CD4-positive, alpha-beta T cell treated with Interleukin-15 for 1 hour (primary cell): ENCODE measurements at regions not wholly inside any gene's neighbourhood (a gene's known extent, or its start where the extent isn't known, plus 50 kb on each side); places are given as distances from the start of the nearest gene placed in this dataset.
"Not testable (repeated sequence)": the region's sequence is repeated elsewhere in the genome, so short reads cannot be mapped to it uniquely, and the experiment has no call there.

Source experiments
- DNase-seq: peaks from one replicate; pipeline ENCODE4 v3.0.0-alpha.2; 2020

DNA sequence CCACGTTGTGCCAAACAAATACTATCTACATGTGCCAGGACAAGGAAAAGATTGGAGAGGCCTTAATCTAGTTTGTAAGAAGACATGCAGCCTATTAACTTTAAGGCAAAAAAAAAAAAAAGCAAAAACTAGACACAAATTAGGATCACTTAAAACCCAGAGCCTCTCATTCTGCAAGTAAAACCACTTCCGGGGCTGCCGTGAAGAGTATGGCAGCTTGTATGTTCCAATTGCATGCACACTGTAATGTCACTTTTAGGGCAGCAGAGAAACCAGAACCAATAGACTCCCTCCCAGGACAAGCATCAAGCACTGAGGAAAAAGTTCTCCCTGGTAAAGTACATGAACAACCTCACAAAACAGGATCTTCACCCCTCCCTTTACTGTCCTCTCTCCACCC is 70.6 kb downstream of the RSL24D1 start:
- DNase-seq = no peak

GRCh38 chr15:55124616-55125015 is 72.1 kb downstream of the RSL24D1 start:
- DNase-seq = no peak

DNA sequence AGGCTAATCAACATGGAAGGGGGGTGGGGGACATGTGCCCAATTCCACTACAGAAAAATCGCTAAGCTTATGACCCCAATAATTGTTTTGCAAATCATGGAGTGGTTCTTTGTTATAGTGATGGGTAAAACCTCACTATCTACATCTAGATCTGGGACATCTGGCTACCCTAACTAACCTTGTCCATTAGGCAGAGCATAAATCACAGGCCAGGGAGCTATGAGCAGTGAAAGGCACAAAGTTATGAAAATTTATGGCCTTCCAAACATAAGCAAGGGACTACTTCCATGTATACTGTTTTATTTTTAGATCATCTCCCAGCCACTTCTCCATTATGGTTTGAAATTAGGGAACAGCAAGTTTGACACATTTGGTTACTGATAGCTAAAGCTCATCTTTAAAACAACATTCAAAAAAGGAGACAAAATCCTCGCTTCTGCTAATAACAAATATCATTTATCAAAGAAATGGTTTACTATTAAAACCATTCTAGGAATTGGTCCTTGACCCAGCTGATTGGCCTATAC is 78.3 kb downstream of the RSL24D1 start:
- no peak for DNase-seq

DNA sequence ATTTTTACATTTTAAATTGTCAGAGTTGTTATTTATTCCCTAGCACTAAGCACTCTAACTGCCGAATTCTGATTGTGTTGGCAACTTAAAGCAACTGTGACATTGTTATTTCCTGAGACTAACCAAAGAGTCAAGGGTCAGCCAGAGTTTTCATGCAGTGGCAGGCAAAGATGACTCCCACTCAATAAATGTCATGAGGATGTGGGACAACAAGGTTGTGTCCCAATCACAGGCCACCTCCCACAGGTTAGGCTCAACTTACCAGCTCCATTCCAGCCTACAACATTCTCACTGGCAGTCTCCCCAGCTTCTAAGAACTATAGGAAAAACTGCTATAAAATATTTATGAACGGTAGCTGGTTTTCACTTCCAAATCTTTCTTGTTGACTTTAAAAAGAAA is 80.1 kb downstream of the RSL24D1 start:
- DNase-seq = no peak

DNA sequence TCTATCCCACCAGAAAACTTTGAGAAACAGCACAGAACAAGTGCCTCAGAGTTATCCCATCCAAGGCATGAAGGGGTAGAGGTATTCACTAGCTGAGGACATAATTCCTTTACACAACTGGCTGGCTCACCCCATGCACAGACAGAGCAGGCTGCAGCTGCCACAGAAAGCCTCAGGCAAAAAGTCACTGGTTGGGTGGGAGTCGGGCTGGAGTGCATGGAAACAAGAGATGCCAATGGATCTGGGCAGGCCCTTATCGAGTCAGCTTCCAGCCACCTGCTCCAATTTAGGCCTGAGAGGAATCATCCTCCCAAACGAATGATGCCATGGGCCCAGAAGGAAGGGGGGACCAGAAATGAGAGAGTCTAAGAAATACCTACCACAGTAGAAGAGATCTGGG is 83.0 kb downstream of the RSL24D1 start:
- DNase-seq = no peak

DNA sequence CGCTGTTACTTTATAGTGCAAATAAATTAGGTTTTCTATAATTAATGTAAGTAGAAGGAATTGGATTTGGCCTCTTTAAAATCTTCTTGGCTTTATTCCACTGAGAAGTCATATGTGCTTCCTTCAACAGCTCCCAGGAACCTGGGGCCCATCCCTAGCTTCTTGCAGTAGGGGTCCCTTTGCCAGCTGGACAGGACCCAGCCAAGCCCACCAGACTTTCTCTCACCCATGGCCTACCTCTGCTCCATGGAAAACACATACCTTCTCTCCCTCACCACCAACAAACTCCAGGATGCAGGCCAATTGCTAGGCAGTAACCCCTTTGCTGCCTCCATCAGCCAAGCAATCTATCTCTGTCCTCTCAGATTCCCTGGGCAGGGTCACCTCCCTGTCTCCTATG is 84.0 kb downstream of the RSL24D1 start:
- no peak for DNase-seq

DNA sequence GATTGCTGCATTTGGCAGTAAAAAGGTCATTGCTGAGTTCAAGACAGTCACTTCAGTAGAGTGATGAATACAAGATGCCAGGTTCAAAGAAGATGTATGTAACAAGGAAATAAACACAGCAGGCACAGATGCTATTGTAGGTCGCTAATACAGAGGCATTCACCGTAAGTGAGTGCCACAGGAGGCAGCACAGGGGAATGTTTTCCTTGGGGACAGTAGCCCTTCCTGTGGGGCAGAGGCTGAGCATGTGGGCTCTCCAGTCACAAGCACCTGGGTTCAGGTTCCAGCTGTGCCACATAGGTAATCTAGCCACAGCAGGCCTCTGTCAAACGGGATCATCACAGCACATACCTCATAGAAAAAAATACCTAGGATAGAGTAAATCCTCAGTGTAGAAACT is 86.3 kb downstream of the RSL24D1 start:
- DNase-seq = no peak

GRCh38 chr15:55108858-55109518 is 87.8 kb downstream of the RSL24D1 start:
- peak; percentile 31 for DNase-seq

DNA sequence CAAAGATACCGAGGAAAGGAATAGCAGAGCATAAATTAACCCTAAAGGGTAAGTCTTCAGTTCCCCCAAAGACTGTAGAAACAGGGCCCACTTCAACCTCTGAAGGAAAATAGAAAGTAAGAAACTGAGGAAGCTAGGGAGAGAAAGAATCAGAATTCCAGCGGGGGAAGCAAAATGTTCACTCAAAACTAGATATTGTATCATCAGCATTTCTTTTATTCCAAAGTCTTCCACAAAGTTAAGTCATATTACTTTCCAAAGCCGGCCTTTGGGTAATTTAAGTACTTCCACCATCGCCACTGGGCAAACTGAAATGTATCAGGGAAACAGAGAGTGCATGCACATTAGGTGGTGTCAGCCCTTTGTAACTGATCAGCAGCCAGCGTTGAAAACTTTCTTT is 88.3 kb downstream of the RSL24D1 start:
- DNase-seq = no peak

DNA sequence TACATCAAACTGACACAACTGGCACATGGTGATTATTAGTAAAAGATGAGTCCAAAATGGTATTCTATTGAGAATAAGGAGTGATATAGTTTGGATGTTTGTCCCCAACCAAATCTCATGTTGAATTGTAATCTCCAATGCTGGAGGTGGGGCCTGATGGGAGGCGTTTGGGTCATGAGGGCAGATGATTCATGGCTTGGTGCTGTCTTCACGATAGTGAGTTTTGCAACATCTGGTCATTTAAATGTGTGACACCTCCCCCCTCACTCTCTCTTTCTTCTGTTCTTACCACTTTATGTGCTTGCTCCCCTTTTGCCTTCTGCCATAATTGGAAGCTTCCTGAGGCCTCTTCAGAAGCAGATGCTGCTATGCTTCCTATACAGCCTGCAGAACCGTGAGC is 90.6 kb downstream of the RSL24D1 start:
- no peak for DNase-seq

DNA sequence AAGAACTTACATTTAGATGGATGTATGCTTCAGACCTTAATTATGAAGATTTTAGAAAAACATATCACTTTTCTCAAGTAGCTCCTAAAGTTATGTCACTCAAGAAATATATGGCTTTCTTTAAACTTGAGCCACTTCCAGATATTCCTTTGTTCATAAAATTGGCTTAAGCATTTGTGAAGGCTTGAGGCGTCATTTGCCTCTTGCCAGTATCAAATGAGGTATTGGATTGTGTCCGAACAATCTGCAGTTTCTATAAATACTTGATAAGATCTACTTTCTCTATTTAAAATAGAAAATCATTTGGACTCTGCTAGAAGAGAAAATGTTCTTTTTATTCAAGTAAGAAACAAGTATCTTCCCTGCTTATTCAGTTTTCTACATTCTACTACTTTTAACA is 102.6 kb downstream of the RSL24D1 start:
- DNase-seq = no peak

DNA sequence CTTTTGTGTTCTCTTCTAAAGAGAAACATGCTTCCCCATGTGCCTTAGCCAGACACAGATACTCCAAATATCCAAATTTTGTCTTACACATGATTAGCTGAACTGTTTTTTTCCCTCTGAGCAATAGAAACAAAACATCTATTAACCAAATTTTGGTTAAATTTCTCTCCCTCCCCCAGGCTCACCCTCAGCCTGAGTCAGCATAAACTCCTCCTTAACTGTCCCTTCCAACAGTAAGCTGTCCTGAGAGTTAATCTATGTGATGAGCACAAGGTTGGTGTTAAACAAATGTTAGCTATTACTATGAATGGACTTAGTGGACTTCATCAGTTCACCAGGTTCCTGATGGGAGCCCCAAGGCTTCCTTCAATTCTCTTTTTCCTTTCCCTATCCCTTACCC is 108.5 kb downstream of the RSL24D1 start:
- DNase-seq = no peak

DNA sequence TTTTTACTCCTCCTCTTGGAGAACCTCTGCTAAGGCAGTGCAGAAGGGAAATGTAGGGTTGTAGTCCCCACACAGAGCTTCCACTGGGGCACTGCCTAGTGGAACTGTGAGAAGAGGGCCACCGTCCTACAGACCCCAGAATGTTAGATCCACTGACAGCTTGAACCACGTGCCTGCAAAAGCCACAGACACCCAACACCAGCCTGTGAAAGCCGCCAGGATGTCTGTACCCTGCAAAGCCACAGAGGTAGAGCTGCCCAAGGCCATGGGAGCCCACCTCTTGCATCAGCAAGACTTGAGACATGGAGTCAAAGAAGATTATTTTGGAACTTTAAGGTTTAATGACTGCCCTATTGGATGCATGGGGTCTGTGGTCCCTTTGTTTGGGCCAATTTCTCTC is 112.1 kb downstream of the RSL24D1 start:
- DNase-seq = no peak

- DNase-seq = no peak
Measured at GRCh38 chr15:55084216-55084615, 112.5 kb downstream of the RSL24D1 start.

DNA sequence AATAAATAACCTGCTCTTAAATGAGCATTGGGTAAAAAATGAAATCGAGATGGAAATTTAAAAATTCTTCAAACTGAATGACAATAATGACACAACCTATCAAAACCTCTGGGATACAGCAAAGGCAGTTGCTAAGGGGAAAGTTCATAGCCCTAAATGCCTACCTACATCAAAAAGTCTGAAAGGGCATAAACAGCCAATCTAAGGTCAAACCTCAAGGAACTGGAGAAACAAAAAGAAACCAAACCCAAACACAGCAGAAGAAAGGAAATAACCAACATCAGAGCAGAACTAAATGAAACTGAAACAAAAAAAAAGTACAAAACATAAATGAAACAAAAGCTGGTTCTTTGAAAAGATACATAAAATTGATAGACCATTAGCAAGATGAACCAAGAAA is 119.7 kb downstream of the RSL24D1 start:
- not testable (repeated sequence) for DNase-seq

DNA sequence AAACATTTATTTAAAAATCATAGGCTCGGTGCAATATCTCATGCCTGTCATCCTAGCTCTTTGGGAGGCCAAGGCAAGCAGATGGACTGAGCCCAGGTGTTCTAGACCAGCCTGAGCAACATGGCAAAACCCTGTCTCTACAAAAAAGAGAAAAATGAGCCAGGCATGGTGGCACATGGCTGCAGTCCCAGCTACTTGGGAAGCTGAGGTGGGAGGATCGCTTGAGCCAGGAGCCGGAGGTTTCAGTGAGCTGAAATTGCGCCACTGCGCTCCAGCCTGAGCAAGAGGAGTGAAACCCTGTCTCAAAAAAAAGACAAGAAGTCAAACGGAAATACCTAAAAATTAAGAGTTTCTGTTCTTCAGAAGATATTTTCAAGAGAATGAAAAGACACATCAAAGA is 122.3 kb downstream of the RSL24D1 start:
- DNase-seq = no peak

- DNase-seq = not testable (repeated sequence)
Measured at GRCh38 chr15:55063970-55064369, 132.8 kb downstream of the RSL24D1 start.

DNA sequence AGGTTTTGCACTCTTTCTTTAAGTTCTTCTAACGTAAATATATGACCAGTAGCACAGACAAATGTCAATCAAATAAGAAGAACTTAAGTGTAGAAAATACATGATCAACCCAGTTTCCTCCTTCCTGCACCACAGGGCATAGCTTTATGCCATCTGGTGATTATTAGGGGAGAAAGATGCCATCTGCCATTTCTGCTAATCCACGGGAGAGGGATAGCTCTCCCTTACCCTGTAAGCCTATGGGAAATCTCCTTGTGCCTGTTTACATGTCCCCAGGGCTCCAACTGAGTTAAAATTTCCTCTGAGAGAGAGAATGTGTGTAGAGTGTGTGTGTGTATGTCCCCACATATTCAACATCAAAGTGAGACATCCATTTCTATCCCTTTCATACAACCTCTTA is 135.9 kb downstream of the RSL24D1 start:
- DNase-seq = no peak

- DNase-seq = no peak
Measured at GRCh38 chr15:55056500-55056899, 140.2 kb downstream of the RSL24D1 start.

DNA sequence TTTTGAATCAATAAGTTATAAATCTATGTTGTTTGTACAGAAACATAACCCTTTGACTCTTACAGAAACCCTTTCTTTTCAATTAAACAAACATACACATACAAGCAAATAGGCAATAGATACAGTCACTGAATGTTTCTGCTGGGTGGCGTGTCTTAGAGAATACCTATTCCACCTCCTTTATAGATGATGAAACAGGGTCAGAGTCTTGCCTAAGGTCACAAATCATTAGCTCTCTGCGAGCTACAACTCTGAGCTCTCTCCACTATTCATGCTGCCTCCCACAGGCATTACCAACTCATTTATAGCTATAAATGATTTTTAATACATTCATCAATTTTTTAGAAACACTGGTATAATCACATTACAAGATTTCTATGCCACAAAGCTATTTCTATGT is 152.6 kb downstream of the RSL24D1 start:
- no peak for DNase-seq

GRCh38 chr15:55037071-55037470 is 159.7 kb downstream of the RSL24D1 start:
- DNase-seq = no peak

- DNase-seq = no peak
Measured at GRCh38 chr15:55035749-55036148, 161.0 kb downstream of the RSL24D1 start.

DNA sequence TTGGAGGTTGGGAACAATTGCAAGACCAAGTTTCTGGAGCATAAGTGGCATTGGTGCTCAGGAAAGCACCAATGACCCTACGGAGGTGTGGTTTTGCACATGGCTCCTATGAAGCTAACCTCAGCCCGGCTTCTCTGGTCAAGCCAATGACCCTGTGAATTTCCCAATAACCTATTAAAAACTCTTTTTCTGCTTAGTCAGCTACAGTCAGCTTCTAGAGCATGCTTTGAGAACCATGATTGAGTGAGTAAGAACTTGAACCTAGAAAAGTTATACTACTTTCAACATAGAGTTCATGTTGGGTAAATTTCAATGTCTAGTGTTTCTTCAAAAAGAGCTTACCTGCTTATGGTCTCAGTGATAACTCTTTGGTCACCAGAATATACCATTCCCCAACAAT is 163.2 kb downstream of the RSL24D1 start:
- DNase-seq = no peak

GRCh38 chr15:55031727-55032126 is 165.0 kb downstream of the RSL24D1 start:
- no peak for DNase-seq

GRCh38 chr15:55026381-55026780 is 170.4 kb downstream of the RSL24D1 start:
- DNase-seq = no peak
